ENCODE measurements at regions not wholly inside any gene's neighbourhood (a gene's known extent, or its start where the extent isn't known, plus 50 kb on each side); places are given as distances from the start of the nearest gene placed in this dataset.

- TF ChIP-seq, protein P1, sequence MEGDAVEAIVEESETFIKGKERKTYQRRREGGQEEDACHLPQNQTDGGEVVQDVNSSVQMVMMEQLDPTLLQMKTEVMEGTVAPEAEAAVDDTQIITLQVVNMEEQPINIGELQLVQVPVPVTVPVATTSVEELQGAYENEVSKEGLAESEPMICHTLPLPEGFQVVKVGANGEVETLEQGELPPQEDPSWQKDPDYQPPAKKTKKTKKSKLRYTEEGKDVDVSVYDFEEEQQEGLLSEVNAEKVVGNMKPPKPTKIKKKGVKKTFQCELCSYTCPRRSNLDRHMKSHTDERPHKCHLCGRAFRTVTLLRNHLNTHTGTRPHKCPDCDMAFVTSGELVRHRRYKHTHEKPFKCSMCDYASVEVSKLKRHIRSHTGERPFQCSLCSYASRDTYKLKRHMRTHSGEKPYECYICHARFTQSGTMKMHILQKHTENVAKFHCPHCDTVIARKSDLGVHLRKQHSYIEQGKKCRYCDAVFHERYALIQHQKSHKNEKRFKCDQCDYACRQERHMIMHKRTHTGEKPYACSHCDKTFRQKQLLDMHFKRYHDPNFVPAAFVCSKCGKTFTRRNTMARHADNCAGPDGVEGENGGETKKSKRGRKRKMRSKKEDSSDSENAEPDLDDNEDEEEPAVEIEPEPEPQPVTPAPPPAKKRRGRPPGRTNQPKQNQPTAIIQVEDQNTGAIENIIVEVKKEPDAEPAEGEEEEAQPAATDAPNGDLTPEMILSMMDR (optimal IDR thresholded peaks at IDR 0.05 in 1 of 3, IDR thresholded peaks at IDR 0.05 in 1 of 3, conservative IDR thresholded peaks at IDR 0.05 in 1 of 3; ENCODE audit: extremely low read depth in 1 of 3, insufficient read depth in 2 of 3, low read length in 3 of 3) = no peak
- no peak for TF ChIP-seq EZH2 (IDR thresholded peaks at IDR 0.05; ENCODE audit: low read length)
Observed at GRCh38 chr2:217207699-217208010, 347.8 kb upstream of the TNP1 start.

Measured in keratinocyte (primary cell).